Transverse colon (tissue), 4 donors: ENCODE measurements at regions not wholly inside any gene's neighbourhood (a gene's known extent, or its start where the extent isn't known, plus 50 kb on each side); places are given as distances from the start of the nearest gene placed in this dataset.

Experiments
- CTCF ChIP-seq, 5 experiments: fragments of 200-600 bp in 3 of 5; fragments of 450-650 bp in 2 of 5; sonication (generic) in 3 of 5; IDR thresholded peaks; 1 replicate in 2 of 5; 2 replicates in 3 of 5; pipeline ENCODE4 v1.5.1; 2016 to 2017; ENCODE audit warnings: antibody characterized with exemption in 5 of 5, inconsistent platforms in 3 of 5, mild to moderate bottlenecking in 2 of 5, moderate library complexity in 1 of 5
- POLR2AphosphoS5 ChIP-seq, 3 donors: sonication (generic); formaldehyde crosslinking; IDR thresholded peaks; one replicate each; pipeline ENCODE4 v1.6.1; 2016; ENCODE audit warnings: antibody characterized with exemption in 3 of 3

GRCh38 chr5:114101153-114101552 lies 260.7 kb upstream of the KCNN2 start:
- TF ChIP-seq CTCF (IDR thresholded peaks at IDR 0.05) (peak; percentile 32 to 45 (median 42)), POLR2AphosphoS5 (IDR thresholded peaks at IDR 0.05) (no peak)
